NCI-H446 (cell line): ENCODE measurements at regions not wholly inside any gene's neighbourhood (a gene's known extent, or its start where the extent isn't known, plus 50 kb on each side); places are given as distances from the start of the nearest gene placed in this dataset.
A peak's percentile ranks its signal among the peaks of the same experiment; 100 is the strongest.
"Not testable (repeated sequence)": the region's sequence is repeated elsewhere in the genome, so short reads cannot be mapped to it uniquely, and the experiment has no call there.

Experiments used
- DNase-seq, 2 experiments: peaks; one replicate each; lab custom pipeline; 2025; lab: John Stamatoyannopoulos, UW

GRCh38 chr15:53031469-53031868, 241.3 kb upstream of the ONECUT1 start:
- DNase-seq = no peak

GRCh38 chr15:53022788-53023187, 232.7 kb upstream of the ONECUT1 start:
- DNase-seq = no peak

GRCh38 chr15:53013329-53013728, 223.2 kb upstream of the ONECUT1 start:
- no peak for DNase-seq

GRCh38 chr15:53011779-53012178, 221.6 kb upstream of the ONECUT1 start:
- not testable (repeated sequence) for DNase-seq

GRCh38 chr15:53009093-53009492, 219.0 kb upstream of the ONECUT1 start:
- no peak for DNase-seq

- DNase-seq = peak in 1 of 2 experiments; percentile 0
These were observed 210.3 kb upstream of the ONECUT1 start for GRCh38 chr15:53000409-53000808.

GRCh38 chr15:52997123-52997522, 207.0 kb upstream of the ONECUT1 start:
- no peak for DNase-seq

- DNase-seq = no peak
These were observed 204.2 kb upstream of the ONECUT1 start for GRCh38 chr15:52994290-52994689.

GRCh38 chr15:52984507-52984906, 194.4 kb upstream of the ONECUT1 start:
- DNase-seq = no peak

- no peak for DNase-seq
These were observed 190.3 kb upstream of the ONECUT1 start for GRCh38 chr15:52980446-52980845.

GRCh38 chr15:52976516-52977075, 186.5 kb upstream of the ONECUT1 start:
- no peak for DNase-seq

GRCh38 chr15:52975941-52976449, 185.9 kb upstream of the ONECUT1 start:
- DNase-seq = peak in 1 of 2 experiments; percentile 11

GRCh38 chr15:52963865-52964264, 173.7 kb upstream of the ONECUT1 start:
- no peak for DNase-seq

- DNase-seq = no peak
These were observed 170.1 kb upstream of the ONECUT1 start for GRCh38 chr15:52960283-52960682.

GRCh38 chr15:52943746-52944145, 153.6 kb upstream of the ONECUT1 start:
- no peak for DNase-seq

GRCh38 chr15:52936489-52936888, 146.4 kb upstream of the ONECUT1 start:
- no peak for DNase-seq

- no peak for DNase-seq
These were observed 135.0 kb upstream of the ONECUT1 start for GRCh38 chr15:52925130-52925529.

GRCh38 chr15:52924630-52925029, 134.5 kb upstream of the ONECUT1 start:
- DNase-seq = no peak

- no peak for DNase-seq
These were observed 133.5 kb upstream of the ONECUT1 start for GRCh38 chr15:52923626-52924025.

- DNase-seq = no peak
These were observed 132.7 kb upstream of the ONECUT1 start for GRCh38 chr15:52922871-52923270.

- DNase-seq = no peak
These were observed 122.0 kb upstream of the ONECUT1 start for GRCh38 chr15:52912172-52912571.

GRCh38 chr15:52893338-52893737, 103.2 kb upstream of the ONECUT1 start:
- no peak for DNase-seq

GRCh38 chr15:52879904-52880303, 89.8 kb upstream of the ONECUT1 start:
- peak; percentile 0 to 10 for DNase-seq

- no peak for DNase-seq
These were observed 89.0 kb upstream of the ONECUT1 start for GRCh38 chr15:52879145-52879544.
